IMR-90 (cell line): ENCODE measurements at regions not wholly inside any gene's neighbourhood (a gene's known extent, or its start where the extent isn't known, plus 50 kb on each side); places are given as distances from the start of the nearest gene placed in this dataset.

Experiments
- ATAC-seq: fragments of 200-7000 bp; cut with Tn5 transposase; 2 replicates; pipeline ENCODE4 v1.9.1; 2020; ENCODE audit warnings: low read depth, mild to moderate bottlenecking, moderate library complexity
- BruUV-seq: library from RNA; stranded (reverse); fragments of 400-500 nt; replicated peaks from 2 replicates; lab custom pipeline; 2021; lab: Mats Ljungman, UMichigan
- CTCF ChIA-PET: fragments of 300-600 bp; formaldehyde crosslinking; extraction: SDS; loops from one replicate; lab custom pipeline; 2021; ENCODE audit warnings: antibody characterized with exemption; lab: Yijun Ruan, JAX
- POLR2A ChIA-PET: fragments of 300-600 bp; sonication (Branson Sonifier 250); formaldehyde crosslinking; loops from one replicate; lab custom pipeline; 2022; ENCODE audit warnings: antibody characterized with exemption; ENCODE audit not compliant: unreplicated experiment; lab: Charles Lee
- DNase-seq: peaks from one replicate; pipeline ENCODE4 v3.0.0; 2013
- H2AFZ ChIP-seq: replicated peaks from 2 replicates; pipeline ENCODE3; 2013; ENCODE audit warnings: low read length, mild to moderate bottlenecking; ENCODE audit not compliant: poor library complexity
- H2AK5ac ChIP-seq: 2 replicates; pipeline ENCODE4 v1.6.1; 2013; ENCODE audit warnings: low read depth, low read length, inconsistent platforms
- H2AK9ac ChIP-seq: replicated peaks from 2 replicates; pipeline ENCODE3; 2013; ENCODE audit warnings: mild to moderate bottlenecking, low read depth, low read length, moderate library complexity; ENCODE audit not compliant: poor library complexity
- H2BK120ac ChIP-seq: 2 replicates; pipeline ENCODE4 v1.6.1; 2013; ENCODE audit warnings: low read depth, low read length, inconsistent platforms
- H2BK15ac ChIP-seq: 3 replicates; pipeline ENCODE4 v1.6.1; 2013; ENCODE audit warnings: low read depth, low read length, inconsistent platforms
- H2BK20ac ChIP-seq: 2 replicates; pipeline ENCODE4 v1.6.1; 2013; ENCODE audit warnings: low read depth, mild to moderate bottlenecking, inconsistent platforms, low read length, moderate library complexity
- H2BK5ac ChIP-seq: 2 replicates; pipeline ENCODE4 v1.6.1; 2013; ENCODE audit warnings: mild to moderate bottlenecking, low read depth, low read length, inconsistent platforms; ENCODE audit not compliant: poor library complexity, severe bottlenecking
- H3K14ac ChIP-seq: replicated peaks from 2 replicates; pipeline ENCODE4 v1.6.1; 2013; ENCODE audit warnings: low read depth, low read length, inconsistent platforms
- H3K18ac ChIP-seq: 2 replicates; pipeline ENCODE4 v1.6.1; 2013; ENCODE audit warnings: low read depth, low read length, control low read depth
- H3K23ac ChIP-seq: 2 replicates; pipeline ENCODE4 v1.6.1; 2013; ENCODE audit warnings: low read depth, low read length, inconsistent platforms
- H3K27ac ChIP-seq: 2 replicates; pipeline ENCODE4 v1.5.1; 2013; ENCODE audit warnings: mild to moderate bottlenecking, control low read depth, low read length; ENCODE audit not compliant: insufficient read depth
- H3K27me3 ChIP-seq: 2 replicates; pipeline ENCODE4 v1.6.1; 2013; ENCODE audit warnings: low read length; ENCODE audit not compliant: control insufficient read depth, insufficient read depth
- H3K36me3 ChIP-seq: 2 replicates; pipeline ENCODE4 v1.6.1; 2013; ENCODE audit warnings: low read length, mixed read lengths; ENCODE audit not compliant: control insufficient read depth, insufficient read depth
- H3K4ac ChIP-seq: 2 replicates; pipeline ENCODE4 v1.6.1; 2013; ENCODE audit warnings: low read depth, low read length, inconsistent platforms
- H3K4me1 ChIP-seq: 2 replicates; pipeline ENCODE4 v1.6.1; 2013; ENCODE audit warnings: low read length, mixed read lengths; ENCODE audit not compliant: control insufficient read depth, insufficient read depth
- H3K4me2 ChIP-seq: 2 replicates; pipeline ENCODE4 v1.6.1; 2013; ENCODE audit warnings: low read depth, mild to moderate bottlenecking, control low read depth, low read length, moderate library complexity
- H3K4me3 ChIP-seq: 2 replicates; pipeline ENCODE4 v1.5.1; 2013; ENCODE audit warnings: low read depth, mild to moderate bottlenecking, control low read depth, low read length, moderate library complexity; ENCODE audit not compliant: insufficient read depth
- H3K56ac ChIP-seq: 2 replicates; pipeline ENCODE4 v1.6.1; 2013; ENCODE audit warnings: low read length, inconsistent platforms; ENCODE audit not compliant: insufficient read depth; ENCODE audit errors: extremely low read depth
- H3K79me1 ChIP-seq, 2 experiments: 2 replicates each; pipeline ENCODE4 v1.6.1; 2013; ENCODE audit warnings: low read length in 2 of 2, inconsistent platforms in 1 of 2, low read depth in 1 of 2
- H3K9ac ChIP-seq: 2 replicates; pipeline ENCODE4 v1.6.1; 2013; ENCODE audit warnings: low read depth, low read length, control low read depth
- H3K9me1 ChIP-seq: 2 replicates; pipeline ENCODE4 v1.6.1; 2013; ENCODE audit warnings: low read length, inconsistent platforms; ENCODE audit not compliant: insufficient read depth
- H3K9me3 ChIP-seq: 2 replicates; pipeline ENCODE4 v1.6.1; 2013; ENCODE audit warnings: low read length; ENCODE audit not compliant: control insufficient read depth, insufficient read depth
- H4K20me1 ChIP-seq: 2 replicates; pipeline ENCODE4 v1.6.1; 2013; ENCODE audit warnings: low read length, inconsistent platforms; ENCODE audit not compliant: insufficient read depth
- H4K5ac ChIP-seq: 2 replicates; pipeline ENCODE4 v1.6.1; 2013; ENCODE audit warnings: mild to moderate bottlenecking, low read depth, low read length, control low read depth
- H4K8ac ChIP-seq, 2 experiments: 2 replicates each; pipeline ENCODE4 v1.6.1; 2013; ENCODE audit warnings: low read depth in 2 of 2, low read length in 2 of 2, control low read depth in 1 of 2, inconsistent platforms in 1 of 2
- H4K91ac ChIP-seq: 2 replicates; pipeline ENCODE4 v1.6.1; 2013; ENCODE audit warnings: low read depth, low read length, inconsistent platforms; ENCODE audit not compliant: insufficient read depth
- BHLHE40 ChIP-seq: fragments of 150-350 bp; IDR thresholded peaks from 2 replicates; pipeline ENCODE4 v1.6.1; 2016; ENCODE audit warnings: mild to moderate bottlenecking, low read depth, low read length
- CHD1 ChIP-seq: IDR thresholded peaks from 2 replicates; pipeline ENCODE4 v1.6.1; 2012; ENCODE audit warnings: low read depth, low read length, improper control_type of control experiment
- FOS ChIP-seq: fragments of 150-350 bp; IDR thresholded peaks from 2 replicates; pipeline ENCODE4 v1.6.1; 2016; ENCODE audit warnings: low read depth, low read length
- MAFK ChIP-seq: IDR thresholded peaks from 2 replicates; pipeline ENCODE4 v1.6.1; 2012; ENCODE audit warnings: low read depth, low read length, improper control_type of control experiment
- MAZ ChIP-seq: IDR thresholded peaks from 2 replicates; pipeline ENCODE4 v1.6.1; 2012; ENCODE audit warnings: low read depth, mild to moderate bottlenecking, low read length, improper control_type of control experiment, moderate library complexity, borderline replicate concordance
- MXI1 ChIP-seq: IDR thresholded peaks from 2 replicates; pipeline ENCODE4 v1.6.1; 2012; ENCODE audit warnings: low read depth, mild to moderate bottlenecking, low read length, moderate library complexity, borderline replicate concordance
- NFE2L2 ChIP-seq: fragments of 150-350 bp; IDR thresholded peaks from 2 replicates; pipeline ENCODE4 v1.6.1; 2016; ENCODE audit warnings: low read depth, mild to moderate bottlenecking, low read length
- POLR2A ChIP-seq: IDR thresholded peaks from 2 replicates; pipeline ENCODE4 v1.6.1; 2012; ENCODE audit warnings: mild to moderate bottlenecking, low read depth, low read length
- RCOR1 ChIP-seq: IDR thresholded peaks from 2 replicates; pipeline ENCODE4 v1.6.1; 2012; ENCODE audit warnings: mild to moderate bottlenecking, low read length, improper control_type of control experiment; ENCODE audit not compliant: insufficient replicate concordance
- RFX5 ChIP-seq: IDR thresholded peaks from 2 replicates; pipeline ENCODE4 v1.8.0; 2012; ENCODE audit warnings: low read depth, mild to moderate bottlenecking, low read length, moderate library complexity
- SMC3 ChIP-seq: fragments of 150-350 bp; IDR thresholded peaks from 2 replicates; pipeline ENCODE4 v1.6.1; 2016; ENCODE audit warnings: low read depth, mild to moderate bottlenecking, antibody characterized with exemption, low read length, moderate library complexity
- dilution Hi-C: fragments of 300-500 bp; cut with HindIII; formaldehyde crosslinking; loops from one replicate; pipeline ENCODE4 v1.14.3; 2018; ENCODE audit warnings: low sequenced_read_pairs; ENCODE audit not compliant: unreplicated experiment
- in situ Hi-C: fragments of 300-500 bp; cut with MboI; formaldehyde crosslinking; loops from 3 replicates; pipeline ENCODE4 v1.14.3; 2019; ENCODE audit warnings: low sequenced_read_pairs, inconsistent platforms, mixed read lengths
- intact Hi-C: fragments of 100-400 bp; cut with micrococcal nuclease; formaldehyde crosslinking; loops from 2 replicates; pipeline ENCODE4 v1.10.0; 2022
- TF ChIP-seq, protein P1 (sequence below): conservative IDR thresholded peaks from 2 replicates; pipeline ENCODE4 v1.5.1; 2012; ENCODE audit warnings: mild to moderate bottlenecking, low read depth, low read length, improper control_type of control experiment
- TF ChIP-seq, protein P2 (sequence below): fragments of 150-350 bp; IDR thresholded peaks from 2 replicates; pipeline ENCODE4 v1.6.1; 2017; ENCODE audit warnings: mild to moderate bottlenecking, antibody characterized with exemption, low read length, low read depth
- TF ChIP-seq, protein P3 (sequence below): fragments of 150-350 bp; IDR thresholded peaks from 2 replicates; pipeline ENCODE4 v1.6.1; 2016; ENCODE audit warnings: low read depth, mild to moderate bottlenecking, low read length, moderate library complexity, borderline replicate concordance

DNA sequence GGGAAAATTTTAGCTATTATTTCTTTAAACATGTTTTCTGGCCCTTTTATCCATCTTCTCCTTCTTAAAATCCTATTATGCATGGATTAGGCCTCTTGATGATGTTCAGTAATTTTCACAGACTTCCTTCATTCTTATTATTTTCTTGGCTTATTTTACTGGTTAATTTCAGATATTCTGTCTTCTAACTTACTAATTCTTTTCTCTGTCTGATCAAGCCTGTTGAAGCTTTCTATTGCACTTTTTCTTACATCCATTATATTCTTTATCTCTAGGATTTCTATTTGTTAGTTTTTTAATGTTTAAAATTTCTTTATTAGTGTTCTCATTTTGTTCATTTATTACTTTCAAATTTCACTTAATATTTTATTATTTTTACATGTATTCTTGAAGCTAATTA lies 105.3 kb upstream of the GALNT13 start:
- no TSS peak for BruUV-seq
- dilution Hi-C loops, result no loop called here
- Histone ChIP-seq H3K9me3 (peaks cover 14% of the 10 kb centered on the region), H2BK120ac (no peak overlapping the region), H2BK15ac (no peak overlapping the region), H2AK9ac (no peak overlapping the region), H4K20me1 (no peaks in the 10 kb centered on the region), H3K27me3 (no peaks in the 10 kb centered on the region), H4K91ac (no peak overlapping the region), H3K9me1 (no peaks in the 10 kb centered on the region), H4K8ac (no peak overlapping the region), H2BK20ac (no peak overlapping the region), H3K27ac (no peak overlapping the region), H3K23ac (no peak overlapping the region), H2BK5ac (no peak overlapping the region), H3K4me2 (no peak overlapping the region), H3K14ac (no peak overlapping the region), H2AFZ (no peak overlapping the region), H3K4me3 (no peak overlapping the region), H3K9ac (no peak overlapping the region), H3K79me1 (no peaks in the 10 kb centered on the region), H4K5ac (no peak overlapping the region), H3K36me3 (no peaks in the 10 kb centered on the region), H3K56ac (no peak overlapping the region), H3K4me1 (no peaks in the 10 kb centered on the region), H3K4ac (no peak overlapping the region), H2AK5ac (no peak overlapping the region), H3K18ac (no peak overlapping the region)
- POLR2A ChIA-PET, result no interaction called here
- ATAC-seq, result no peak
- no peak for DNase-seq
- TF ChIP-seq BHLHE40 (no peak), RFX5 (no peak), MXI1 (no peak), POLR2A (no peak), CHD1 (no peak), MAZ (no peak), NFE2L2 (no peak), MAFK (no peak), FOS (no peak), RCOR1 (no peak), SMC3 (no peak)
- TF ChIP-seq, protein P1, sequence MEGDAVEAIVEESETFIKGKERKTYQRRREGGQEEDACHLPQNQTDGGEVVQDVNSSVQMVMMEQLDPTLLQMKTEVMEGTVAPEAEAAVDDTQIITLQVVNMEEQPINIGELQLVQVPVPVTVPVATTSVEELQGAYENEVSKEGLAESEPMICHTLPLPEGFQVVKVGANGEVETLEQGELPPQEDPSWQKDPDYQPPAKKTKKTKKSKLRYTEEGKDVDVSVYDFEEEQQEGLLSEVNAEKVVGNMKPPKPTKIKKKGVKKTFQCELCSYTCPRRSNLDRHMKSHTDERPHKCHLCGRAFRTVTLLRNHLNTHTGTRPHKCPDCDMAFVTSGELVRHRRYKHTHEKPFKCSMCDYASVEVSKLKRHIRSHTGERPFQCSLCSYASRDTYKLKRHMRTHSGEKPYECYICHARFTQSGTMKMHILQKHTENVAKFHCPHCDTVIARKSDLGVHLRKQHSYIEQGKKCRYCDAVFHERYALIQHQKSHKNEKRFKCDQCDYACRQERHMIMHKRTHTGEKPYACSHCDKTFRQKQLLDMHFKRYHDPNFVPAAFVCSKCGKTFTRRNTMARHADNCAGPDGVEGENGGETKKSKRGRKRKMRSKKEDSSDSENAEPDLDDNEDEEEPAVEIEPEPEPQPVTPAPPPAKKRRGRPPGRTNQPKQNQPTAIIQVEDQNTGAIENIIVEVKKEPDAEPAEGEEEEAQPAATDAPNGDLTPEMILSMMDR, result no peak
- TF ChIP-seq, protein P2, sequence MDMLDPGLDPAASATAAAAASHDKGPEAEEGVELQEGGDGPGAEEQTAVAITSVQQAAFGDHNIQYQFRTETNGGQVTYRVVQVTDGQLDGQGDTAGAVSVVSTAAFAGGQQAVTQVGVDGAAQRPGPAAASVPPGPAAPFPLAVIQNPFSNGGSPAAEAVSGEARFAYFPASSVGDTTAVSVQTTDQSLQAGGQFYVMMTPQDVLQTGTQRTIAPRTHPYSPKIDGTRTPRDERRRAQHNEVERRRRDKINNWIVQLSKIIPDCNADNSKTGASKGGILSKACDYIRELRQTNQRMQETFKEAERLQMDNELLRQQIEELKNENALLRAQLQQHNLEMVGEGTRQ, result no peak
- TF ChIP-seq, protein P3, sequence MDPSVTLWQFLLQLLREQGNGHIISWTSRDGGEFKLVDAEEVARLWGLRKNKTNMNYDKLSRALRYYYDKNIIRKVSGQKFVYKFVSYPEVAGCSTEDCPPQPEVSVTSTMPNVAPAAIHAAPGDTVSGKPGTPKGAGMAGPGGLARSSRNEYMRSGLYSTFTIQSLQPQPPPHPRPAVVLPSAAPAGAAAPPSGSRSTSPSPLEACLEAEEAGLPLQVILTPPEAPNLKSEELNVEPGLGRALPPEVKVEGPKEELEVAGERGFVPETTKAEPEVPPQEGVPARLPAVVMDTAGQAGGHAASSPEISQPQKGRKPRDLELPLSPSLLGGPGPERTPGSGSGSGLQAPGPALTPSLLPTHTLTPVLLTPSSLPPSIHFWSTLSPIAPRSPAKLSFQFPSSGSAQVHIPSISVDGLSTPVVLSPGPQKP, result no peak
- in situ Hi-C loops, result no loop called here
- CTCF ChIA-PET, result no interaction called here
- intact Hi-C loops, result no loop called here
